Fibroblast of gingiva (primary cell): ENCODE measurements at regions not wholly inside any gene's neighbourhood (a gene's known extent, or its start where the extent isn't known, plus 50 kb on each side); places are given as distances from the start of the nearest gene placed in this dataset.
"Not testable (repeated sequence)": the region's sequence is repeated elsewhere in the genome, so short reads cannot be mapped to it uniquely, and the experiment has no call there.

Experiments
- DNase-seq: peaks from one replicate; pipeline ENCODE4 v3.0.0-alpha.2; 2011; ENCODE audit warnings: low read depth

- DNase-seq = not testable (repeated sequence)
Measured at GRCh38 chr5:179456075-179456474, 94.3 kb upstream of the RUFY1 start.

- no peak for DNase-seq
Measured at GRCh38 chr5:179455320-179455719, 95.0 kb upstream of the RUFY1 start.

DNA sequence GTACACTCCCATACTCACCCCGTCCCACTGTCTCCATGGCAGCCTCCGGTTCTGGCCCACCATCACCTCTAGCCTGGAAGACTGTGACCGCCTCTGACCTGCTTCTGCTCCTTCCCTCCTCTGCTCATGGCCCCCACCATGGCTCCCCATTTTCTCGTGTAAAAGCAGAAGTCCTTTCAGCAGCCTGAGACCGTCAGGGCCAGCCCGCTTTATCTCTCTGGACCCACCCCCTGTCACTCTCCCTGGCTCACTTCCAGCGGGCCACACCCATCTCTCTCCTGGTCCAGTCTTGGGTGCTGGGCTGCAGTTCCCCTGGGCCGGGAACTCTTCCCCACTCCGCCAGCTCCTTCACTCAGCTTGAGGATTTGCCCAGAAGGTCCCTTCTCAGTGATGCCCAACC lies 96.0 kb upstream of the RUFY1 start:
- no peak for DNase-seq

- DNase-seq = no peak
Measured at GRCh38 chr5:179453616-179454015, 96.7 kb upstream of the RUFY1 start.

- DNase-seq = no peak
Measured at GRCh38 chr5:179452356-179453230, 97.8 kb upstream of the RUFY1 start.

DNA sequence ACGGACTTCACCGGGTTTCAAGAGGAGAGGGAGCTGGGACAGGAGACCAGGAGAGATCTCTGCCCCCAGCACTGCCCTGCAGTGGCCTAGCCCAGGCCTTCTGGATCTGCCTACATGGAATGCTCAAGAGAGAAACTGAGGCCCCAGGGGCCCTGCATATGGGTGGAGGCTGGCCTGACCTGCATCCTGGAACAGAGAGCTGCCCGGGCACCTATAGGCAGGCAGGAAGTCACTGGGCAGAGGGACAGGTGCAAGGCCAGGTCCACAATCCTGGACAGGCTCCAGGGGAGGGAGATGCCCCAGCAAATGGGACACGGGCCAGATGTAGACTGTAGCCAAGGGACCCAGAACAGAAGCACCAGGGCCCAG lies 98.5 kb upstream of the RUFY1 start:
- DNase-seq = no peak

- no peak for DNase-seq
Measured at GRCh38 chr5:179451114-179451827, 99.1 kb upstream of the RUFY1 start.

DNA sequence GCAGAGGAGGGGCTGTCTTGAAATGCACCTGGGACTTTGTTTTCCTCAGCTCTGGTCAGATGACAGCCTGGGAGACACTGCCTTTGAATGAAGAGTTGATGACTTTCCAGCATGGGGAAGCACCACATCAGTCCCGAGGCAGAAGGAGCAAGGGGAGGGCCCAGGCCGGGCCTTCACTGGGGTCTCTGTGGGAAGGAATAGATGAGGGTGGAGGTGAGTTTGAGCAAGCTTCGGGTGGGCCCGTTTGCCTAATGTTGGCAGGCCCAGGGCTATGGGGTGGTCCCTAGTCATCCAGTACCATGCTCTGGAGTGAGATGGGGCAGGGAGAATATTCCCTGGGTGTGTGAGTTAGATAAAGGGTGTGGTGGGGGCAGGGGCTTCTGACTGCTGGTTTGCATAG lies 100.4 kb upstream of the RUFY1 start:
- not testable (repeated sequence) for DNase-seq

DNA sequence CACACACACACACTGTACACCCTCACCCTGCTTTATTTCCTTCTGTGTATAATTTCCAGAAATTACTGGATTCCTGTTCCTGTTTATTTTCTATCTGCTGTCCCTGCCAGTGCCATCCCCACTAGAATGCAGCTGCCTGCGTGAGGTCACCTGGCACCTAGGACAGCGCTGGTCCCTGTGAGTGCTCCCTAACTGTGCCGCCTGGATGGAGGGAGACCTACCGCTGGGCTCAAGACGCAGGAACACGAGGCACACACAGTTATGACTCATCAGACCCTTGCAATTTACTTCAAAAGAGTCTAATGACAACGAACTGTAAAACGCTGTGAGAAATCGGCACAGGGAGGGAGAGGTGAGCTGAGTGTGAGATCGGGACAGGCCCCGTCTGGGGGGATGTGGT lies 102.1 kb upstream of the RUFY1 start:
- DNase-seq = not testable (repeated sequence)

GRCh38 chr5:179442289-179442688 lies 97.0 kb upstream of the ADAMTS2 start:
- DNase-seq = not testable (repeated sequence)

GRCh38 chr5:179439181-179439985 lies 94.1 kb upstream of the ADAMTS2 start:
- DNase-seq = no peak

- no peak for DNase-seq
Measured at GRCh38 chr5:179438461-179438860, 93.2 kb upstream of the ADAMTS2 start.

DNA sequence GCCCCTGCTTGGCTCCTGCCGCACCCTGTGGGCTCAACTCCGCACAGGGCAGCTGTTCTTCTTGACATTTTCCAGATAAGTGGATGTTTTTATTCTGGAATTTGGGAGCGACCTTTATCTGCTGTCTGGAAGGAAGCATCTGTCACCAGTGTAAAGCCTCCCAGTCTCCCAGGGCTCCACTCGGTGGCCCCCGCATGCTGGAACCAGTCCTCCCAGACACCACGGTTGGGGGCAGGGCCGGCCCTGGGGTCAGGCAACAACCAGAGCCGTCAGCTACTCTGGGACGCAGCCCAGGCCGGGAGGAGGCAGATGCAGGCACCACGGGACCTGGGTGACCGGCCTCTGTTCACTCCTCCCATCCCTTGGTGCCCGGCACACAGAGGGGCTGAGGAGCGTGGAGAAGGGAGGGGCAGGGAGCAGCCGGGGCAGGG lies 92.8 kb upstream of the ADAMTS2 start:
- no peak for DNase-seq

DNA sequence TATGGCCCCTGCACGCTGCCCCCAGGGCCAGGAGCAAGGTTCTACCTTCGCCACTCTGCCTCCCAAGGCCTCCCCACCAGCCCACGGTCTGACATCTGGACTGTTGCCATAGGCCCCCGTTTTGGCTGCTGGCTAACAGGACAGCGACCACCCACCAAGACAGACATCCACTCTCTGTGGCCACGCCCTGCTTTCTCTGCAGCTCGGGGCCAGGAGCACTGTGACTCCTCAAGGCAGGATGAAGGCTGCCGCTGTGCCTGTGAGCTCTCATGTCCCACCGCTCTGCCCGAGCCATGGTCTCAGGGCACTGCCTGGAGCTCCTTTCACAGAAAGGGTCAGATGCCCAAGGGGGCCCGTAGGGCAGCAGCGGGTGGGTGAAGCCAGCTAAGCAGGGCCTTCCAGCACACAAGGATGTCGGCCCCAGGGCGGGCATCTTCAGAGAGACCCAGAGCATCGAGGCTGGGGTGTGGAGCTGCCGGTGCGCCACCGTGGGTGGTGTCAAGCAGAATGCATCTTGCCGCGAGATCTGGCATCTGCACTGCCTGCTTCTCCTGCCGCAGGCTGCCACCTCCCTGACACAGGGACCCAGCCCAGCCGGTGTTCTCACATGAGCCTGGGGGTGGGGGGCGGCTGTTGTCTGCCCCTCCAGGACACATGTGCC lies 92.2 kb upstream of the ADAMTS2 start:
- no peak for DNase-seq

- DNase-seq = no peak
Measured at GRCh38 chr5:179436321-179437122, 91.3 kb upstream of the ADAMTS2 start.

DNA sequence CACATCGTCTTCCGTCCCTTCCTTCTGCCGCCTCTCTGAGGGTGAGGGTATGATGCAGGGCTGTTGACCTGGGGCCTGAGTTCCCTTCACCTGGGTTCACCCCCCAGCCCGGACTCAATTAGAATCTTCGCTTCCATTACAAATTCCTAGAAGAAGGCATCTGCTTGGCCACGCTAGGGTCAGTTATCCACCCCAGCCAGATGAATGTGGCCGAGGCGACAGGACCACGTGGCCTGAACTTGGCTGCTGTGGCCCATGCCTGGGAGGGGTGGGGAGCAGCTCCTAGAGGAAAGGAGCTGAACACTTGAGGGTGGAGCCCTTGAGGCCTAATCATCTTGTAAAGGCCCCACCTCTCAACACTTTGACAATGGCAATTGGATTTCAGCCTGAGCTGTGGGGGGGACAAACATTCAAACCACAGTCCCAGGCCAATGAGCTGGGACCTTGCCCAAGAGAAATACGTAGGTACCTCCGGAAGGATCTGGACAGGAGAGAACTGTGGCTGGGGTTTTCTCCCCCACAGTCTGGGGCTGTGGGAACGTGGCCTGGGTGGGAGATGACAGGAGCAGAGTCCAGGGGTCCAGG lies 90.6 kb upstream of the ADAMTS2 start:
- DNase-seq = no peak

- DNase-seq = no peak
Measured at GRCh38 chr5:179435181-179435580, 89.9 kb upstream of the ADAMTS2 start.

GRCh38 chr5:179432547-179432946 lies 87.3 kb upstream of the ADAMTS2 start:
- DNase-seq = no peak

DNA sequence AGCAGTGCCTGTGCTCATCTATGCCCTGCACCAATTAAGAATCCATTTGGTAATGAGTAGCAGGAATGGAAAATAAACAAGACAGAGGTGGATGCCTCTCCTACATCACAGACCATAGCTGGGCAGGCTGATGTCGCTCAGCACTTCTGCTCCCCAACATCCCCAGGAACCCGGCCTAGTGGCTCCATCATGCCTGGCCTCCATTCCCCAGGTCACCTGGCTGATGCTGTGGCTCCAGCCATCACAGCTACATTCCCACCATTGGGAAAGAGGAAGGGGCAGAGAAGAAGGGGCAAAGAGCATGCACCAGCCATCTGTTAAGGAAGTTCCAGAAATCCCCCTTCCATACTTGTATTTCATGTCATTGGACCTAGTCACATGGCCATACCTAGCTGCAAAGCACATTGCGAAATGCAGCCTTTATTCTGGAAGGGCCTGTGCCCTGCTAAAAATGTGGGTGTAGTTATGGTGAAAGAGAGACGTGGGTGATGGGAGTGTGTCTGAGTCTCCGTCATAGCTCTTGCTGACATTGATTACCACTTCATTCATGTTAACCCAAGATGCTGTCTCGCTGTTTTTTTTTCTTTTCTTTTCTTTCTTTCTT lies 86.1 kb upstream of the ADAMTS2 start:
- DNase-seq = no peak
